IPS DF 4.7 (cell line): ENCODE measurements at regions not wholly inside any gene's neighbourhood (a gene's known extent, or its start where the extent isn't known, plus 50 kb on each side); places are given as distances from the start of the nearest gene placed in this dataset.

Source experiments
- DNase-seq: peaks from one replicate; pipeline ENCODE4 v3.0.0-alpha.2; 2013; ENCODE audit warnings: low spot score; ENCODE audit errors: extremely low read depth

- DNase-seq = no peak
Measured at GRCh38 chr11:24348908-24349307, 147.9 kb upstream of the LUZP2 start.

- no peak for DNase-seq
Measured at GRCh38 chr11:24351179-24351578, 145.7 kb upstream of the LUZP2 start.

GRCh38 chr11:24356501-24356900, 140.4 kb upstream of the LUZP2 start:
- no peak for DNase-seq

- no peak for DNase-seq
Measured at GRCh38 chr11:24357620-24358410, 139.0 kb upstream of the LUZP2 start.

- no peak for DNase-seq
Measured at GRCh38 chr11:24372491-24372890, 124.4 kb upstream of the LUZP2 start.

GRCh38 chr11:24373516-24373915, 123.3 kb upstream of the LUZP2 start:
- DNase-seq = no peak

- no peak for DNase-seq
Measured at GRCh38 chr11:24375351-24375750, 121.5 kb upstream of the LUZP2 start.

GRCh38 chr11:24375931-24376330, 120.9 kb upstream of the LUZP2 start:
- no peak for DNase-seq

GRCh38 chr11:24383137-24383536, 113.7 kb upstream of the LUZP2 start:
- no peak for DNase-seq

GRCh38 chr11:24384240-24384639, 112.6 kb upstream of the LUZP2 start:
- DNase-seq = no peak

GRCh38 chr11:24386546-24387397, 110.1 kb upstream of the LUZP2 start:
- peak; percentile 25 for DNase-seq

GRCh38 chr11:24389575-24389974, 107.3 kb upstream of the LUZP2 start:
- DNase-seq = no peak

- DNase-seq = no peak
Measured at GRCh38 chr11:24390016-24390415, 106.8 kb upstream of the LUZP2 start.

GRCh38 chr11:24390762-24391161, 106.1 kb upstream of the LUZP2 start:
- no peak for DNase-seq

GRCh38 chr11:24391167-24391566, 105.7 kb upstream of the LUZP2 start:
- DNase-seq = no peak

- DNase-seq = no peak
Measured at GRCh38 chr11:24400059-24400665, 96.7 kb upstream of the LUZP2 start.

GRCh38 chr11:24406389-24406788, 90.5 kb upstream of the LUZP2 start:
- DNase-seq = no peak

GRCh38 chr11:24406980-24407379, 89.9 kb upstream of the LUZP2 start:
- DNase-seq = no peak

GRCh38 chr11:24407733-24408132, 89.1 kb upstream of the LUZP2 start:
- no peak for DNase-seq

GRCh38 chr11:24408202-24408601, 88.7 kb upstream of the LUZP2 start:
- DNase-seq = no peak

GRCh38 chr11:24411791-24412190, 85.1 kb upstream of the LUZP2 start:
- no peak for DNase-seq

GRCh38 chr11:24412722-24413121, 84.1 kb upstream of the LUZP2 start:
- DNase-seq = no peak
